Mononuclear cell (primary cell): ENCODE measurements at regions not wholly inside any gene's neighbourhood (a gene's known extent, or its start where the extent isn't known, plus 50 kb on each side); places are given as distances from the start of the nearest gene placed in this dataset.

ENCODE experiments used
- H3K27me3 ChIP-seq: 2 replicates; pipeline ENCODE4 v1.6.0; 2011; ENCODE audit warnings: low read length, control low read depth; ENCODE audit not compliant: insufficient read depth
- H3K4me1 ChIP-seq: 2 replicates; pipeline ENCODE4 v1.5.1; 2011; ENCODE audit warnings: mild to moderate bottlenecking, low read length, control low read depth; ENCODE audit not compliant: insufficient read depth
- H3K4me3 ChIP-seq: 2 replicates; pipeline ENCODE4 v1.5.1; 2011; ENCODE audit warnings: mild to moderate bottlenecking, low read length, moderate library complexity
- H3K9me3 ChIP-seq: 2 replicates; pipeline ENCODE4 v1.5.1; 2011; ENCODE audit warnings: low read depth, mild to moderate bottlenecking, control low read depth, low read length

- Histone ChIP-seq H3K27me3 (no peaks in the 10 kb centered on the region), H3K4me1 (no peaks in the 10 kb centered on the region), H3K4me3 (no peak overlapping the region), H3K9me3 (no peaks in the 10 kb centered on the region)
These were observed 413.1 kb downstream of the PDGFC start for GRCh38 chr4:156558373-156559025.

GRCh38 chr4:156557920-156558319 lies 413.7 kb downstream of the PDGFC start:
- Histone ChIP-seq H3K27me3 (no peaks in the 10 kb centered on the region), H3K4me3 (no peak overlapping the region)

GRCh38 chr4:156556336-156556735 lies 415.3 kb downstream of the PDGFC start:
- no peak overlapping the region for H3K4me3 ChIP-seq
- H3K4me1 ChIP-seq = no peaks in the 10 kb centered on the region
- H3K9me3 ChIP-seq = no peaks in the 10 kb centered on the region
- H3K27me3 ChIP-seq = no peaks in the 10 kb centered on the region

More at GRCh38 chr4:156557920-156558319, 413.7 kb downstream of the PDGFC start:
- no peaks in the 10 kb centered on the region for H3K9me3 ChIP-seq
- H3K4me1 ChIP-seq = no peaks in the 10 kb centered on the region

GRCh38 chr4:156553659-156554058 lies 417.9 kb downstream of the PDGFC start:
- no peaks in the 10 kb centered on the region for H3K27me3 ChIP-seq
- no peaks in the 10 kb centered on the region for H3K4me1 ChIP-seq
- H3K9me3 ChIP-seq = no peaks in the 10 kb centered on the region

GRCh38 chr4:156547891-156548290 lies 423.7 kb downstream of the PDGFC start:
- H3K27me3 ChIP-seq = no peaks in the 10 kb centered on the region

More at GRCh38 chr4:156553659-156554058, 417.9 kb downstream of the PDGFC start:
- H3K4me3 ChIP-seq = no peak overlapping the region

GRCh38 chr4:156547439-156547838 lies 424.2 kb downstream of the PDGFC start:
- Histone ChIP-seq H3K4me3 (no peak overlapping the region), H3K27me3 (no peaks in the 10 kb centered on the region), H3K4me1 (no peaks in the 10 kb centered on the region), H3K9me3 (no peaks in the 10 kb centered on the region)

More at GRCh38 chr4:156547891-156548290, 423.7 kb downstream of the PDGFC start:
- no peaks in the 10 kb centered on the region for H3K4me1 ChIP-seq
- no peaks in the 10 kb centered on the region for H3K9me3 ChIP-seq
- H3K4me3 ChIP-seq = no peak overlapping the region

- H3K27me3 ChIP-seq = no peaks in the 10 kb centered on the region
- no peak overlapping the region for H3K4me3 ChIP-seq
- H3K4me1 ChIP-seq = no peaks in the 10 kb centered on the region
- no peaks in the 10 kb centered on the region for H3K9me3 ChIP-seq
These were observed 426.4 kb downstream of the PDGFC start for GRCh38 chr4:156545003-156545785.

- no peaks in the 10 kb centered on the region for H3K27me3 ChIP-seq
- no peaks in the 10 kb centered on the region for H3K4me1 ChIP-seq
- H3K9me3 ChIP-seq = no peaks in the 10 kb centered on the region
- no peak overlapping the region for H3K4me3 ChIP-seq
These were observed 432.2 kb downstream of the PDGFC start for GRCh38 chr4:156539376-156539775.

GRCh38 chr4:156538651-156539257 lies 432.8 kb downstream of the PDGFC start:
- Histone ChIP-seq H3K27me3 (no peaks in the 10 kb centered on the region), H3K4me1 (no peaks in the 10 kb centered on the region), H3K4me3 (no peak overlapping the region), H3K9me3 (no peaks in the 10 kb centered on the region)

- Histone ChIP-seq H3K4me1 (no peaks in the 10 kb centered on the region), H3K9me3 (no peaks in the 10 kb centered on the region), H3K27me3 (no peaks in the 10 kb centered on the region), H3K4me3 (no peak overlapping the region)
These were observed 433.4 kb downstream of the PDGFC start for GRCh38 chr4:156538210-156538609.

GRCh38 chr4:156537286-156537685 lies 434.3 kb downstream of the PDGFC start:
- Histone ChIP-seq H3K4me3 (no peak overlapping the region), H3K27me3 (no peaks in the 10 kb centered on the region), H3K4me1 (no peaks in the 10 kb centered on the region), H3K9me3 (no peaks in the 10 kb centered on the region)

- no peaks in the 10 kb centered on the region for H3K4me1 ChIP-seq
- no peaks in the 10 kb centered on the region for H3K9me3 ChIP-seq
- no peaks in the 10 kb centered on the region for H3K27me3 ChIP-seq
- no peak overlapping the region for H3K4me3 ChIP-seq
These were observed 434.9 kb downstream of the PDGFC start for GRCh38 chr4:156536661-156537060.

- Histone ChIP-seq H3K4me1 (no peaks in the 10 kb centered on the region), H3K4me3 (no peak overlapping the region), H3K9me3 (no peaks in the 10 kb centered on the region), H3K27me3 (no peaks in the 10 kb centered on the region)
These were observed 437.4 kb downstream of the PDGFC start for GRCh38 chr4:156534205-156534604.

- no peaks in the 10 kb centered on the region for H3K9me3 ChIP-seq
- no peaks in the 10 kb centered on the region for H3K4me1 ChIP-seq
- no peaks in the 10 kb centered on the region for H3K27me3 ChIP-seq
- no peak overlapping the region for H3K4me3 ChIP-seq
These were observed 443.4 kb downstream of the PDGFC start for GRCh38 chr4:156528216-156528615.

- H3K4me3 ChIP-seq = no peak overlapping the region
- H3K9me3 ChIP-seq = no peaks in the 10 kb centered on the region
- H3K4me1 ChIP-seq = no peaks in the 10 kb centered on the region
- no peaks in the 10 kb centered on the region for H3K27me3 ChIP-seq
These were observed 444.2 kb downstream of the PDGFC start for GRCh38 chr4:156527237-156527993.
